Vagina (tissue), 2 donors: ENCODE measurements at regions not wholly inside any gene's neighbourhood (a gene's known extent, or its start where the extent isn't known, plus 50 kb on each side); places are given as distances from the start of the nearest gene placed in this dataset.

Experiments used
- DNase-seq, 2 donors: peaks; one replicate each; pipeline ENCODE4 v3.0.0-alpha.2; 2017; ENCODE audit errors: extremely low spot score in 2 of 2
- H3K27ac ChIP-seq: fragments of 200-600 bp; sonication (generic); one replicate; pipeline ENCODE4 v1.5.1; 2019
- H3K27me3 ChIP-seq: fragments of 200-600 bp; sonication (generic); one replicate; pipeline ENCODE4 v1.5.1; 2019
- H3K36me3 ChIP-seq, 2 donors: fragments of 200-600 bp; sonication (generic); one replicate each; pipeline ENCODE4 v1.5.1; 2017 to 2019
- H3K4me1 ChIP-seq: fragments of 200-600 bp; sonication (generic); one replicate; pipeline ENCODE4 v1.5.1; 2019
- H3K4me3 ChIP-seq, 2 donors: fragments of 200-600 bp; sonication (generic); 1 replicate in 1 of 2; 2 replicates in 1 of 2; pipeline ENCODE4 v1.5.1; 2016 to 2019
- H3K9me3 ChIP-seq: fragments of 200-600 bp; sonication (generic); one replicate; pipeline ENCODE4 v1.5.1; 2019
- CTCF ChIP-seq, 3 experiments: fragments of 450-650 bp in 2 of 3; fragments of 200-600 bp in 1 of 3; sonication (generic) in 1 of 3; IDR thresholded peaks; one replicate each; pipeline ENCODE4 v1.5.1; 2017 to 2019; ENCODE audit warnings: antibody characterized with exemption in 3 of 3, mild to moderate bottlenecking in 2 of 3, moderate library complexity in 2 of 3
- POLR2A ChIP-seq, 2 donors: fragments of 450-650 bp; IDR thresholded peaks; one replicate each; pipeline ENCODE4 v1.6.1; 2017; ENCODE audit warnings: antibody characterized with exemption in 2 of 2, mild to moderate bottlenecking in 2 of 2, moderate library complexity in 2 of 2
- POLR2AphosphoS5 ChIP-seq, 2 donors: sonication (generic); formaldehyde crosslinking; IDR thresholded peaks; one replicate each; pipeline ENCODE4 v1.9.0; 2017; ENCODE audit warnings: antibody characterized with exemption in 2 of 2, mild to moderate bottlenecking in 2 of 2, low read depth in 1 of 2; ENCODE audit not compliant: insufficient read depth in 1 of 2
- intact Hi-C: fragments of 100-400 bp; cut with DNase I; formaldehyde crosslinking; loops from one replicate; pipeline ENCODE4 v1.15.1; 2023

GRCh38 chr2:215731108-215731658 is 282.2 kb downstream of the MREG start:
- no peak for TF ChIP-seq POLR2A (IDR thresholded peaks at IDR 0.05)
- TF ChIP-seq CTCF (IDR thresholded peaks at IDR 0.05) = no peak
- TF ChIP-seq POLR2AphosphoS5 (IDR thresholded peaks at IDR 0.05; ENCODE audit: insufficient read depth in 1 of 2, low read depth in 1 of 2) = no peak
- H3K27me3 ChIP-seq = no peaks in the 10 kb centered on the region
- DNase-seq = no peak
- no peaks in the 10 kb centered on the region for H3K36me3 ChIP-seq
- no peaks in the 10 kb centered on the region for H3K9me3 ChIP-seq
- intact Hi-C loops = no loop called here
- no peak overlapping the region for H3K4me3 ChIP-seq
- H3K4me1 ChIP-seq = no peaks in the 10 kb centered on the region
- no peak overlapping the region for H3K27ac ChIP-seq

GRCh38 chr2:215729985-215730620 is 283.2 kb downstream of the MREG start:
- H3K9me3 ChIP-seq = no peaks in the 10 kb centered on the region
- H3K27me3 ChIP-seq = no peaks in the 10 kb centered on the region
- no peaks in the 10 kb centered on the region for H3K36me3 ChIP-seq
- H3K4me3 ChIP-seq = no peak overlapping the region
- no peak for DNase-seq
- H3K4me1 ChIP-seq = no peaks in the 10 kb centered on the region
- H3K27ac ChIP-seq = no peak overlapping the region
- TF ChIP-seq POLR2AphosphoS5 (IDR thresholded peaks at IDR 0.05; ENCODE audit: insufficient read depth in 1 of 2, low read depth in 1 of 2) = no peak
- TF ChIP-seq CTCF (IDR thresholded peaks at IDR 0.05) = no peak
- intact Hi-C loops = no loop called here

- H3K27ac ChIP-seq = no peak overlapping the region
- DNase-seq = no peak
- TF ChIP-seq CTCF (IDR thresholded peaks at IDR 0.05) (no peak), POLR2A (IDR thresholded peaks at IDR 0.05) (no peak), POLR2AphosphoS5 (IDR thresholded peaks at IDR 0.05; ENCODE audit: insufficient read depth in 1 of 2, low read depth in 1 of 2) (no peak)
- intact Hi-C loops = no loop called here
- H3K9me3 ChIP-seq = no peaks in the 10 kb centered on the region
- no peaks in the 10 kb centered on the region for H3K36me3 ChIP-seq
- H3K27me3 ChIP-seq = no peaks in the 10 kb centered on the region
- H3K4me3 ChIP-seq = no peak overlapping the region
- no peaks in the 10 kb centered on the region for H3K4me1 ChIP-seq
These were observed 284.8 kb downstream of the MREG start for GRCh38 chr2:215728504-215729065.

- no peaks in the 10 kb centered on the region for H3K9me3 ChIP-seq
- no peak overlapping the region for H3K4me3 ChIP-seq
- H3K27me3 ChIP-seq = no peaks in the 10 kb centered on the region
- no peaks in the 10 kb centered on the region for H3K36me3 ChIP-seq
- DNase-seq = no peak
- H3K4me1 ChIP-seq = no peaks in the 10 kb centered on the region
- intact Hi-C loops = no loop called here
- H3K27ac ChIP-seq = no peak overlapping the region
- TF ChIP-seq POLR2A (IDR thresholded peaks at IDR 0.05) (no peak), POLR2AphosphoS5 (IDR thresholded peaks at IDR 0.05; ENCODE audit: insufficient read depth in 1 of 2, low read depth in 1 of 2) (no peak), CTCF (IDR thresholded peaks at IDR 0.05) (no peak)
These were observed 285.5 kb downstream of the MREG start for GRCh38 chr2:215727507-215728503.
